HEK293T (cell line): ENCODE measurements at regions not wholly inside any gene's neighbourhood (a gene's known extent, or its start where the extent isn't known, plus 50 kb on each side); places are given as distances from the start of the nearest gene placed in this dataset.

Source experiments
- CTCF ChIA-PET: fragments of 350-600 bp; formaldehyde crosslinking; extraction: SDS; loops from one replicate; lab custom pipeline; 2021; ENCODE audit warnings: antibody characterized with exemption, inconsistent platforms; lab: Yijun Ruan, JAX
- POLR2A ChIA-PET: fragments of 350-600 bp; formaldehyde crosslinking; extraction: SDS; loops from one replicate; lab custom pipeline; 2020; ENCODE audit warnings: antibody characterized with exemption, inconsistent platforms; lab: Yijun Ruan, JAX
- DNase-seq: peaks from one replicate; pipeline ENCODE4 v3.0.0; 2012; ENCODE audit warnings: mixed read lengths; ENCODE audit errors: extremely low spot score
- ARNT ChIP-seq: fragments of 450-650 bp; IDR thresholded peaks from 2 replicates; pipeline ENCODE4 v1.6.1; 2017; ENCODE audit warnings: mild to moderate bottlenecking
- BHLHE40 ChIP-seq: fragments of 450-650 bp; IDR thresholded peaks from 2 replicates; pipeline ENCODE4 v1.6.1; 2016; ENCODE audit warnings: mild to moderate bottlenecking, moderate library complexity, borderline replicate concordance
- CTBP1 ChIP-seq: fragments of 450-650 bp; IDR thresholded peaks from 2 replicates; pipeline ENCODE4 v1.6.1; 2016; ENCODE audit warnings: borderline replicate concordance
- ELF4 ChIP-seq: fragments of 450-650 bp; IDR thresholded peaks from 2 replicates; pipeline ENCODE4 v1.6.1; 2017; ENCODE audit warnings: antibody characterized with exemption
- FOXA1 ChIP-seq: fragments of 450-650 bp; IDR thresholded peaks from 2 replicates; pipeline ENCODE4 v1.6.1; 2016; ENCODE audit warnings: mild to moderate bottlenecking
- FOXK2 ChIP-seq: fragments of 450-650 bp; IDR thresholded peaks from 2 replicates; pipeline ENCODE4 v1.6.1; 2016; ENCODE audit warnings: mild to moderate bottlenecking
- FOXM1 ChIP-seq: fragments of 450-650 bp; IDR thresholded peaks from 2 replicates; pipeline ENCODE4 v1.6.1; 2017; ENCODE audit warnings: mild to moderate bottlenecking, borderline replicate concordance
- HDGF ChIP-seq: fragments of 450-650 bp; IDR thresholded peaks from 2 replicates; pipeline ENCODE4 v1.6.1; 2017; ENCODE audit warnings: antibody characterized with exemption, borderline replicate concordance
- L3MBTL2 ChIP-seq: fragments of 450-650 bp; conservative IDR thresholded peaks from 2 replicates; pipeline ENCODE4 v1.6.1; 2016; ENCODE audit warnings: mild to moderate bottlenecking
- LEF1 ChIP-seq: fragments of 450-650 bp; IDR thresholded peaks from 2 replicates; pipeline ENCODE4 v1.6.1; 2017; ENCODE audit warnings: mild to moderate bottlenecking, borderline replicate concordance
- NFRKB ChIP-seq: fragments of 450-650 bp; IDR thresholded peaks from 2 replicates; pipeline ENCODE4 v1.6.1; 2016; ENCODE audit warnings: mild to moderate bottlenecking, moderate library complexity
- PKNOX1 ChIP-seq: fragments of 450-650 bp; IDR thresholded peaks from 2 replicates; pipeline ENCODE4 v1.6.1; 2016
- SP1 ChIP-seq: fragments of 450-650 bp; IDR thresholded peaks from 2 replicates; pipeline ENCODE4 v1.6.1; 2017
- SUZ12 ChIP-seq: fragments of 450-650 bp; IDR thresholded peaks from 2 replicates; pipeline ENCODE4 v1.6.1; 2016; ENCODE audit warnings: mild to moderate bottlenecking
- TARDBP ChIP-seq: fragments of 450-650 bp; IDR thresholded peaks from 2 replicates; pipeline ENCODE4 v1.6.1; 2016
- ZNF384 ChIP-seq: fragments of 450-650 bp; IDR thresholded peaks from 2 replicates; pipeline ENCODE4 v1.6.1; 2016

GRCh38 chr4:159410076-159410777 is 307.3 kb downstream of the RAPGEF2 start:
- ChIA-PET CTCF (no interaction called here), POLR2A (no interaction called here)
- DNase-seq, result no peak
- TF ChIP-seq FOXK2 (no peak), ZNF384 (no peak), ARNT (no peak), ELF4 (no peak), FOXA1 (no peak), L3MBTL2 (no peak), BHLHE40 (no peak), PKNOX1 (no peak), TARDBP (no peak), LEF1 (no peak), NFRKB (no peak), FOXM1 (no peak), SP1 (no peak), HDGF (no peak), CTBP1 (no peak), SUZ12 (no peak)

GRCh38 chr4:159410891-159411290 is 308.0 kb downstream of the RAPGEF2 start:
- TF ChIP-seq ARNT, result no peak
- no peak for TF ChIP-seq NFRKB
- DNase-seq, result no peak
- CTCF ChIA-PET, result no interaction called here

GRCh38 chr4:159413306-159413943 is 310.5 kb downstream of the RAPGEF2 start:
- POLR2A ChIA-PET, result no interaction called here
- no peak for TF ChIP-seq ELF4
- TF ChIP-seq SP1, result no peak
- TF ChIP-seq PKNOX1, result no peak
- no peak for TF ChIP-seq FOXA1
- TF ChIP-seq ZNF384, result no peak
- TF ChIP-seq NFRKB, result no peak
- no peak for TF ChIP-seq TARDBP
- TF ChIP-seq SUZ12, result no peak
- no peak for TF ChIP-seq FOXM1
- TF ChIP-seq CTBP1, result no peak
- no peak for TF ChIP-seq L3MBTL2
- CTCF ChIA-PET, result no interaction called here
- DNase-seq, result no peak

More at GRCh38 chr4:159410891-159411290, 308.0 kb downstream of the RAPGEF2 start:
- POLR2A ChIA-PET, result no interaction called here

GRCh38 chr4:159414305-159414704 is 311.4 kb downstream of the RAPGEF2 start:
- TF ChIP-seq ZNF384 (no peak), SP1 (no peak), SUZ12 (no peak), PKNOX1 (no peak), FOXK2 (no peak), TARDBP (no peak), FOXM1 (no peak), HDGF (no peak), LEF1 (no peak)
- no peak for DNase-seq
- ChIA-PET POLR2A (no interaction called here), CTCF (no interaction called here)

GRCh38 chr4:159416073-159416472 is 313.2 kb downstream of the RAPGEF2 start:
- no peak for DNase-seq
- ChIA-PET CTCF (no interaction called here), POLR2A (no interaction called here)
- no peak for TF ChIP-seq L3MBTL2
- TF ChIP-seq PKNOX1, result no peak
- no peak for TF ChIP-seq HDGF
- no peak for TF ChIP-seq CTBP1
- no peak for TF ChIP-seq SP1
- no peak for TF ChIP-seq SUZ12
- no peak for TF ChIP-seq FOXM1
- TF ChIP-seq TARDBP, result no peak
- no peak for TF ChIP-seq FOXK2
- no peak for TF ChIP-seq ZNF384
- no peak for TF ChIP-seq BHLHE40
- no peak for TF ChIP-seq NFRKB
- TF ChIP-seq LEF1, result no peak
- no peak for TF ChIP-seq FOXA1

- no peak for TF ChIP-seq BHLHE40
- CTCF ChIA-PET, result interaction anchor here (0.6 kb wide), 1 partner anchor 38 kb away, joined by 3 read pairs; no protein-coding TSS in a partner anchor
- POLR2A ChIA-PET, result no interaction called here
- no peak for DNase-seq
Observed at GRCh38 chr4:159416996-159417395, 314.1 kb downstream of the RAPGEF2 start.
